IMR-90 (cell line): ENCODE measurements at regions not wholly inside any gene's neighbourhood (a gene's known extent, or its start where the extent isn't known, plus 50 kb on each side); places are given as distances from the start of the nearest gene placed in this dataset.

Experiments
- ATAC-seq: fragments of 200-7000 bp; cut with Tn5 transposase; 2 replicates; pipeline ENCODE4 v1.9.1; 2020; ENCODE audit warnings: low read depth, mild to moderate bottlenecking, moderate library complexity
- BruUV-seq: library from RNA; stranded (reverse); fragments of 400-500 nt; replicated peaks from 2 replicates; lab custom pipeline; 2021; lab: Mats Ljungman, UMichigan
- CTCF ChIA-PET: fragments of 300-600 bp; formaldehyde crosslinking; extraction: SDS; loops from one replicate; lab custom pipeline; 2021; ENCODE audit warnings: antibody characterized with exemption; lab: Yijun Ruan, JAX
- POLR2A ChIA-PET: fragments of 300-600 bp; sonication (Branson Sonifier 250); formaldehyde crosslinking; loops from one replicate; lab custom pipeline; 2022; ENCODE audit warnings: antibody characterized with exemption; ENCODE audit not compliant: unreplicated experiment; lab: Charles Lee
- DNase-seq: peaks from one replicate; pipeline ENCODE4 v3.0.0; 2013
- H2AFZ ChIP-seq: replicated peaks from 2 replicates; pipeline ENCODE3; 2013; ENCODE audit warnings: low read length, mild to moderate bottlenecking; ENCODE audit not compliant: poor library complexity
- H2AK5ac ChIP-seq: 2 replicates; pipeline ENCODE4 v1.6.1; 2013; ENCODE audit warnings: low read depth, low read length, inconsistent platforms
- H2AK9ac ChIP-seq: replicated peaks from 2 replicates; pipeline ENCODE3; 2013; ENCODE audit warnings: mild to moderate bottlenecking, low read depth, low read length, moderate library complexity; ENCODE audit not compliant: poor library complexity
- H2BK120ac ChIP-seq: 2 replicates; pipeline ENCODE4 v1.6.1; 2013; ENCODE audit warnings: low read depth, low read length, inconsistent platforms
- H2BK15ac ChIP-seq: 3 replicates; pipeline ENCODE4 v1.6.1; 2013; ENCODE audit warnings: low read depth, low read length, inconsistent platforms
- H2BK20ac ChIP-seq: 2 replicates; pipeline ENCODE4 v1.6.1; 2013; ENCODE audit warnings: low read depth, mild to moderate bottlenecking, inconsistent platforms, low read length, moderate library complexity
- H2BK5ac ChIP-seq: 2 replicates; pipeline ENCODE4 v1.6.1; 2013; ENCODE audit warnings: mild to moderate bottlenecking, low read depth, low read length, inconsistent platforms; ENCODE audit not compliant: poor library complexity, severe bottlenecking
- H3K14ac ChIP-seq: replicated peaks from 2 replicates; pipeline ENCODE4 v1.6.1; 2013; ENCODE audit warnings: low read depth, low read length, inconsistent platforms
- H3K18ac ChIP-seq: 2 replicates; pipeline ENCODE4 v1.6.1; 2013; ENCODE audit warnings: low read depth, low read length, control low read depth
- H3K23ac ChIP-seq: 2 replicates; pipeline ENCODE4 v1.6.1; 2013; ENCODE audit warnings: low read depth, low read length, inconsistent platforms
- H3K27ac ChIP-seq: 2 replicates; pipeline ENCODE4 v1.5.1; 2013; ENCODE audit warnings: mild to moderate bottlenecking, control low read depth, low read length; ENCODE audit not compliant: insufficient read depth
- H3K27me3 ChIP-seq: 2 replicates; pipeline ENCODE4 v1.6.1; 2013; ENCODE audit warnings: low read length; ENCODE audit not compliant: control insufficient read depth, insufficient read depth
- H3K36me3 ChIP-seq: 2 replicates; pipeline ENCODE4 v1.6.1; 2013; ENCODE audit warnings: low read length, mixed read lengths; ENCODE audit not compliant: control insufficient read depth, insufficient read depth
- H3K4ac ChIP-seq: 2 replicates; pipeline ENCODE4 v1.6.1; 2013; ENCODE audit warnings: low read depth, low read length, inconsistent platforms
- H3K4me1 ChIP-seq: 2 replicates; pipeline ENCODE4 v1.6.1; 2013; ENCODE audit warnings: low read length, mixed read lengths; ENCODE audit not compliant: control insufficient read depth, insufficient read depth
- H3K4me2 ChIP-seq: 2 replicates; pipeline ENCODE4 v1.6.1; 2013; ENCODE audit warnings: low read depth, mild to moderate bottlenecking, control low read depth, low read length, moderate library complexity
- H3K4me3 ChIP-seq: 2 replicates; pipeline ENCODE4 v1.5.1; 2013; ENCODE audit warnings: low read depth, mild to moderate bottlenecking, control low read depth, low read length, moderate library complexity; ENCODE audit not compliant: insufficient read depth
- H3K56ac ChIP-seq: 2 replicates; pipeline ENCODE4 v1.6.1; 2013; ENCODE audit warnings: low read length, inconsistent platforms; ENCODE audit not compliant: insufficient read depth; ENCODE audit errors: extremely low read depth
- H3K79me1 ChIP-seq, 2 experiments: 2 replicates each; pipeline ENCODE4 v1.6.1; 2013; ENCODE audit warnings: low read length in 2 of 2, inconsistent platforms in 1 of 2, low read depth in 1 of 2
- H3K9ac ChIP-seq: 2 replicates; pipeline ENCODE4 v1.6.1; 2013; ENCODE audit warnings: low read depth, low read length, control low read depth
- H3K9me1 ChIP-seq: 2 replicates; pipeline ENCODE4 v1.6.1; 2013; ENCODE audit warnings: low read length, inconsistent platforms; ENCODE audit not compliant: insufficient read depth
- H3K9me3 ChIP-seq: 2 replicates; pipeline ENCODE4 v1.6.1; 2013; ENCODE audit warnings: low read length; ENCODE audit not compliant: control insufficient read depth, insufficient read depth
- H4K20me1 ChIP-seq: 2 replicates; pipeline ENCODE4 v1.6.1; 2013; ENCODE audit warnings: low read length, inconsistent platforms; ENCODE audit not compliant: insufficient read depth
- H4K5ac ChIP-seq: 2 replicates; pipeline ENCODE4 v1.6.1; 2013; ENCODE audit warnings: mild to moderate bottlenecking, low read depth, low read length, control low read depth
- H4K8ac ChIP-seq, 2 experiments: 2 replicates each; pipeline ENCODE4 v1.6.1; 2013; ENCODE audit warnings: low read depth in 2 of 2, low read length in 2 of 2, control low read depth in 1 of 2, inconsistent platforms in 1 of 2
- H4K91ac ChIP-seq: 2 replicates; pipeline ENCODE4 v1.6.1; 2013; ENCODE audit warnings: low read depth, low read length, inconsistent platforms; ENCODE audit not compliant: insufficient read depth
- CEBPB ChIP-seq: IDR thresholded peaks from 2 replicates; pipeline ENCODE4 v1.6.1; 2012; ENCODE audit warnings: low read depth, low read length, improper control_type of control experiment
- dilution Hi-C: fragments of 300-500 bp; cut with HindIII; formaldehyde crosslinking; loops from one replicate; pipeline ENCODE4 v1.14.3; 2018; ENCODE audit warnings: low sequenced_read_pairs; ENCODE audit not compliant: unreplicated experiment
- in situ Hi-C: fragments of 300-500 bp; cut with MboI; formaldehyde crosslinking; loops from 3 replicates; pipeline ENCODE4 v1.14.3; 2019; ENCODE audit warnings: low sequenced_read_pairs, inconsistent platforms, mixed read lengths
- intact Hi-C: fragments of 100-400 bp; cut with micrococcal nuclease; formaldehyde crosslinking; loops from 2 replicates; pipeline ENCODE4 v1.10.0; 2022

DNA sequence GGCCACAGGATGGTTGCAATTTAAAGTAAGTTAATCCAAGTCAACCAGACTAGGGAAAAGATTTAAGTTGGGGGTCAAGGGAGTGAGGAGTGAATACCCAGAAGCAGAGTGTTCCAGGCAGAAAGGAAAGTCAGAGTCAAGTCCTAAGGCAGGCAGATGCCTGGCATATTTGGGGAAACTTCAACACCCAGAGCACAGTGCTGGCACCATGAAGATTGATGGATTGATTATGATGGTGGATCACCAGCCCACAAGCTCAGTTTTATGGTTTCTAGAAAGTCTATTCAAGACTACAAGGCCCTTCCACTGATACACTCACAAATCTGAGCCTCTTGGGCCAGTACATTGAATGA, 100.1 kb upstream of the DUSP10 start:
- dilution Hi-C loops: no loop called here
- Histone ChIP-seq H3K27ac (no peak overlapping the region), H2AK5ac (peak overlapping the region; percentile 44; the same call in 1 of the 2 replicates), H3K23ac (no peak overlapping the region), H3K4me3 (no peak overlapping the region), H2AFZ (no peak overlapping the region), H3K18ac (no peak overlapping the region), H2BK20ac (0 out of 2 replicates have a peak overlapping the region, but pooled peaks have one; percentile 2), H3K4me2 (no peak overlapping the region), H3K36me3 (no peaks in the 10 kb centered on the region), H4K8ac (no peak overlapping the region), H2AK9ac (no peak overlapping the region), H4K20me1 (no peaks in the 10 kb centered on the region), H2BK15ac (peak overlapping the region; percentile 15; the same call in 1 of the 3 replicates), H3K9me3 (no peaks in the 10 kb centered on the region), H2BK120ac (no peak overlapping the region), H3K79me1 (no peaks in the 10 kb centered on the region), H3K27me3 (no peaks in the 10 kb centered on the region), H3K4me1 (peaks cover 20% of the 10 kb centered on the region), H2BK5ac (no peak overlapping the region), H3K4ac (no peak overlapping the region), H3K9me1 (peaks cover 18% of the 10 kb centered on the region), H4K5ac (no peak overlapping the region), H3K9ac (no peak overlapping the region), H3K56ac (no peak overlapping the region), H3K14ac (no peak overlapping the region; the same call in 1 of the 2 replicates), H4K91ac (no peak overlapping the region; the same call in 1 of the 2 replicates)
- no TSS peak for BruUV-seq
- CTCF ChIA-PET: interaction anchor here (0.8 kb wide), 1 partner anchor 99 kb away, joined by 3 read pairs; no protein-coding TSS in a partner anchor
- in situ Hi-C loops: no loop called here
- intact Hi-C loops: no loop called here
- TF ChIP-seq CEBPB: no peak
- POLR2A ChIA-PET: no interaction called here
- DNase-seq (no peak), ATAC-seq (no peak)
